PC-3 (cell line): ENCODE measurements at regions not wholly inside any gene's neighbourhood (a gene's known extent, or its start where the extent isn't known, plus 50 kb on each side); places are given as distances from the start of the nearest gene placed in this dataset.

Source experiments
- ATAC-seq: fragments of 200-7000 bp; cut with Tn5 transposase; 2 replicates; pipeline ENCODE4 v1.9.1; 2020; ENCODE audit warnings: mild to moderate bottlenecking, moderate library complexity
- BruUV-seq: library from RNA; stranded (reverse); fragments of 400-500 nt; replicated peaks from 2 replicates; lab custom pipeline; 2021; lab: Mats Ljungman, UMichigan
- CTCF ChIA-PET: fragments of 300-600 bp; sonication (Branson Sonifier 250); formaldehyde crosslinking; loops from one replicate; lab custom pipeline; 2022; ENCODE audit warnings: antibody characterized with exemption; lab: Charles Lee
- POLR2A ChIA-PET: fragments of 300-600 bp; sonication (Branson Sonifier 250); formaldehyde crosslinking; loops from one replicate; lab custom pipeline; 2022; ENCODE audit warnings: antibody characterized with exemption; ENCODE audit not compliant: unreplicated experiment; lab: Charles Lee
- DNase-seq: peaks from one replicate; pipeline ENCODE4 v3.0.0-alpha.2; 2015
- H2AFZ ChIP-seq: fragments of 300-600 bp; sonication (generic); 2 replicates; pipeline ENCODE4 v1.6.0; 2016; ENCODE audit warnings: antibody characterized with exemption, low read length
- H3F3A ChIP-seq: fragments of 300-600 bp; sonication (generic); one replicate; pipeline ENCODE4 v1.6.0; 2017; ENCODE audit warnings: antibody characterized with exemption, low read length, control low read depth, mild to moderate bottlenecking; ENCODE audit not compliant: unreplicated experiment
- H3K27ac ChIP-seq: fragments of 300-600 bp; sonication (generic); 2 replicates; pipeline ENCODE4 v1.5.1; 2016; ENCODE audit warnings: mild to moderate bottlenecking, low read length
- H3K27me3 ChIP-seq: fragments of 300-600 bp; sonication (generic); 2 replicates; pipeline ENCODE4 v1.6.1; 2016; ENCODE audit warnings: low read length, mixed read lengths
- H3K36me3 ChIP-seq: fragments of 300-600 bp; sonication (generic); 2 replicates; pipeline ENCODE4 v1.6.1; 2016; ENCODE audit warnings: low read depth, mixed run types, low read length, mixed read lengths
- H3K4me1 ChIP-seq: fragments of 300-600 bp; sonication (generic); 2 replicates; pipeline ENCODE4 v1.5.1; 2016; ENCODE audit warnings: low read length; ENCODE audit not compliant: insufficient read depth
- H3K4me2 ChIP-seq: fragments of 300-600 bp; sonication (generic); 2 replicates; pipeline ENCODE4 v1.6.0; 2016; ENCODE audit warnings: low read length
- H3K4me3 ChIP-seq: fragments of 300-600 bp; sonication (generic); 2 replicates; pipeline ENCODE4 v1.5.1; 2016; ENCODE audit warnings: mild to moderate bottlenecking, low read length, mixed read lengths
- H3K79me2 ChIP-seq: fragments of 300-600 bp; sonication (generic); 2 replicates; pipeline ENCODE4 v1.6.1; 2017; ENCODE audit warnings: low read length, mixed read lengths
- H3K9ac ChIP-seq: fragments of 300-600 bp; sonication (generic); 2 replicates; pipeline ENCODE4 v1.6.0; 2016; ENCODE audit warnings: mild to moderate bottlenecking, low read length
- H3K9me2 ChIP-seq: fragments of 300-600 bp; sonication (generic); replicated peaks from 2 replicates; pipeline ENCODE4 v1.6.1; 2016; ENCODE audit warnings: mixed run types, low read length, mixed read lengths
- H3K9me3 ChIP-seq: fragments of 300-600 bp; sonication (generic); 2 replicates; pipeline ENCODE4 v1.6.1; 2016; ENCODE audit warnings: low read length, mixed read lengths
- H4K20me1 ChIP-seq: fragments of 300-600 bp; sonication (generic); 2 replicates; pipeline ENCODE4 v1.6.1; 2016; ENCODE audit warnings: low read length, mixed read lengths
- EZH2 ChIP-seq: fragments of 300-600 bp; sonication (generic); IDR thresholded peaks from one replicate; pipeline ENCODE4 v1.6.1; 2017; ENCODE audit warnings: antibody characterized with exemption, mild to moderate bottlenecking, low read length; ENCODE audit not compliant: unreplicated experiment
- EZH2phosphoT487 ChIP-seq: fragments of 300-600 bp; sonication (generic); IDR thresholded peaks from 2 replicates; pipeline ENCODE4 v1.6.1; 2018; ENCODE audit warnings: mild to moderate bottlenecking, antibody characterized with exemption, low read length, borderline replicate concordance
- intact Hi-C: fragments of 100-400 bp; cut with micrococcal nuclease; formaldehyde crosslinking; loops from 2 replicates; pipeline ENCODE4 v1.9.0; 2023
- TF ChIP-seq, protein P1 (sequence below): fragments of 300-600 bp; sonication (generic); conservative IDR thresholded peaks from 2 replicates; pipeline ENCODE4 v1.5.1; 2017; ENCODE audit warnings: antibody characterized with exemption, low read depth, mild to moderate bottlenecking, low read length

DNA sequence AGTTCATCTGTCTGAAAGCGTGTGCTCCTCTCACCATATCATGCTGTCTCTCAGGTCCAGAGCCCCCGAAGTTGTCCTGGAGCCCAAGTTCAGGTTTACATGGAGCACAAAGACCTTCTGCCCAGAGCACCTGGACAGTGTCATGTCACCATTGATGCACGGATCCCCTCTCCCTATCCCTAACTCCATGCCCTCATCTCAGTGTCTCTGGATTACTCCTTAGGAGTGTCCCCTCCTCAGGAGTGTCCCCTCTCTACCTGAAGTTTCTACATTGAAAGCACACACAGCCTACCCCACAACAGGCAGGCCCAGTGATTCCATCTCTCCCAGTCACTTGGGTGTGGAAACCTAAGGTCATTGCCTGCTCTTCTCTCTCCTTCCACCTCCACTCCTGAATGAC is 144.1 kb upstream of the NCKAP5 start:
- Histone ChIP-seq H3K27ac (peak overlapping the region; percentile 84), H3K27me3 (no peaks in the 10 kb centered on the region), H4K20me1 (no peaks in the 10 kb centered on the region), H3K4me3 (no peak overlapping the region), H3K9ac (peak overlapping the region; percentile 39; the same call in 1 of the 2 replicates), H3K36me3 (no peaks in the 10 kb centered on the region; the same call in 1 of the 2 replicates), H3K79me2 (no peaks in the 10 kb centered on the region), H3F3A (no peaks in the 10 kb centered on the region), H3K9me2 (no peaks in the 10 kb centered on the region), H3K4me2 (0 out of 2 replicates have a peak overlapping the region, but pooled peaks have one; percentile 12), H3K9me3 (peaks cover 5% of the 10 kb centered on the region), H3K4me1 (peaks cover 41% of the 10 kb centered on the region), H2AFZ (peak overlapping the region; percentile 2; the same call in 1 of the 2 replicates)
- ChIA-PET POLR2A (no interaction called here), CTCF (no interaction called here)
- ATAC-seq (no peak), DNase-seq (no peak)
- intact Hi-C loops: no loop called here
- TF ChIP-seq, protein P1, sequence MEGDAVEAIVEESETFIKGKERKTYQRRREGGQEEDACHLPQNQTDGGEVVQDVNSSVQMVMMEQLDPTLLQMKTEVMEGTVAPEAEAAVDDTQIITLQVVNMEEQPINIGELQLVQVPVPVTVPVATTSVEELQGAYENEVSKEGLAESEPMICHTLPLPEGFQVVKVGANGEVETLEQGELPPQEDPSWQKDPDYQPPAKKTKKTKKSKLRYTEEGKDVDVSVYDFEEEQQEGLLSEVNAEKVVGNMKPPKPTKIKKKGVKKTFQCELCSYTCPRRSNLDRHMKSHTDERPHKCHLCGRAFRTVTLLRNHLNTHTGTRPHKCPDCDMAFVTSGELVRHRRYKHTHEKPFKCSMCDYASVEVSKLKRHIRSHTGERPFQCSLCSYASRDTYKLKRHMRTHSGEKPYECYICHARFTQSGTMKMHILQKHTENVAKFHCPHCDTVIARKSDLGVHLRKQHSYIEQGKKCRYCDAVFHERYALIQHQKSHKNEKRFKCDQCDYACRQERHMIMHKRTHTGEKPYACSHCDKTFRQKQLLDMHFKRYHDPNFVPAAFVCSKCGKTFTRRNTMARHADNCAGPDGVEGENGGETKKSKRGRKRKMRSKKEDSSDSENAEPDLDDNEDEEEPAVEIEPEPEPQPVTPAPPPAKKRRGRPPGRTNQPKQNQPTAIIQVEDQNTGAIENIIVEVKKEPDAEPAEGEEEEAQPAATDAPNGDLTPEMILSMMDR: no peak
- TF ChIP-seq EZH2: no peak
- no peak for TF ChIP-seq EZH2phosphoT487
- no TSS peak for BruUV-seq

DNA sequence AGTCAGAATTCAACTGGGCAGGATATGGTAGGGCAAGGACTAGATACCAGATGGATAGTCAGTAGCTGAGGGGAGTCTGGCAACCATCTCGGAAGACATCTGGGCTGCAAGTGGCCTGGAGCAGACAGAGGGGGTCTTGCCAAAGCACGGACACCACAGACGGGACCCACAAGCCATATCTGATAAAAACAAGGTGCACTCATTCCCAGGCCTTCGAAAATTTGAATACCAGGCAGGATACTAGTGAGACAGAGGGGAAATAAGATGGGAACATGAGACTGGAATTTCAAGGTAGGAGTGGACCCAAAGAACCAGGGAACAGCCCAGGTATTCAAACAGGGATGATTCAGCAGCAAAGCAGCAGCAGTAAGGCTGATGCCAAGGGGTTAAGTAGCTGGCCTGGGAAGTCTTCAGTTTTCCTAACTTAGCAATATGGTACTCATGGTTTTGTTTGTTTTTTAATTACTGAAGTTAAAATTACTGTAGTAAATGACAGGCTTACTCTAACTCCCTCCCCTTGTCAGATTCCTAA is 144.9 kb upstream of the NCKAP5 start:
- ATAC-seq (peak; percentile 45), DNase-seq (peak; percentile 78)
- POLR2A ChIA-PET: no interaction called here
- TF ChIP-seq, protein P1: no peak
- no peak for TF ChIP-seq EZH2phosphoT487
- TF ChIP-seq EZH2: no peak
- H3K9ac ChIP-seq: peak overlapping the region; percentile 39; the same call in 1 of the 2 replicates
- H3K4me3 ChIP-seq: no peak overlapping the region
- H3K27ac ChIP-seq: peak overlapping the region; percentile 84
- peaks cover 5% of the 10 kb centered on the region for H3K9me3 ChIP-seq
- no TSS peak for BruUV-seq
- no peaks in the 10 kb centered on the region for H3K79me2 ChIP-seq
- H2AFZ ChIP-seq: no peak overlapping the region
- H4K20me1 ChIP-seq: no peaks in the 10 kb centered on the region
- H3K4me2 ChIP-seq: peak overlapping the region; percentile 12; the same call in 1 of the 2 replicates
- no peaks in the 10 kb centered on the region; the same call in 1 of the 2 replicates for H3K36me3 ChIP-seq
- H3K27me3 ChIP-seq: no peaks in the 10 kb centered on the region
- H3K9me2 ChIP-seq: no peaks in the 10 kb centered on the region
- CTCF ChIA-PET: no interaction called here
- intact Hi-C loops: no loop called here
- H3F3A ChIP-seq: no peaks in the 10 kb centered on the region
- H3K4me1 ChIP-seq: peaks cover 47% of the 10 kb centered on the region

DNA sequence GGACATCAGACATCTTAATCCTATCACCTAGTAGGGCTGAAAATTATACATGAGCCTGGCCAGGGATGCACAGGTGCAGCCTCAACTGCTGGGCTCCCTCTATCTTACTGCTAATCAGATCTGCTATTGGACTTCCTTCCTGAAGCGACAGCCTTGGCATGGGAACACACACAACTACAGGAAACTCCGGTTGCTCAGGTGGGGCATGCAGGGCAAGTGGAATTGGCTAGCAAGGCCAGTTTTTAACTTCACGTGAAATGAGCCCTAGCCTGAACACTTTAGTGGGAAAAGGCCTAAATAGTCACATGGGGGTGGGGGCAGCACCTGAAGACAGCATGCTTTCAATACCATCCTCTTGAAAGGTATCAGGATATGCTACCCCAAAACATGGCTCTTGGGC is 147.9 kb upstream of the NCKAP5 start:
- Histone ChIP-seq H3K9me3 (no peaks in the 10 kb centered on the region), H3K27me3 (no peaks in the 10 kb centered on the region), H3K9ac (no peak overlapping the region), H3K36me3 (no peaks in the 10 kb centered on the region), H3F3A (no peaks in the 10 kb centered on the region), H3K4me3 (no peak overlapping the region), H3K79me2 (no peaks in the 10 kb centered on the region), H4K20me1 (no peaks in the 10 kb centered on the region), H3K4me2 (no peak overlapping the region), H3K27ac (no peak overlapping the region), H3K4me1 (peaks cover 57% of the 10 kb centered on the region), H2AFZ (no peak overlapping the region), H3K9me2 (no peaks in the 10 kb centered on the region)
- BruUV-seq: no TSS peak
- DNase-seq: no peak
- TF ChIP-seq, protein P1: no peak
- no peak for TF ChIP-seq EZH2phosphoT487
- no peak for TF ChIP-seq EZH2
- ChIA-PET POLR2A (no interaction called here), CTCF (no interaction called here)
- intact Hi-C loops: no loop called here
- ATAC-seq: no peak
